ENCODE measurements at regions not wholly inside any gene's neighbourhood (a gene's known extent, or its start where the extent isn't known, plus 50 kb on each side); places are given as distances from the start of the nearest gene placed in this dataset.

DNA sequence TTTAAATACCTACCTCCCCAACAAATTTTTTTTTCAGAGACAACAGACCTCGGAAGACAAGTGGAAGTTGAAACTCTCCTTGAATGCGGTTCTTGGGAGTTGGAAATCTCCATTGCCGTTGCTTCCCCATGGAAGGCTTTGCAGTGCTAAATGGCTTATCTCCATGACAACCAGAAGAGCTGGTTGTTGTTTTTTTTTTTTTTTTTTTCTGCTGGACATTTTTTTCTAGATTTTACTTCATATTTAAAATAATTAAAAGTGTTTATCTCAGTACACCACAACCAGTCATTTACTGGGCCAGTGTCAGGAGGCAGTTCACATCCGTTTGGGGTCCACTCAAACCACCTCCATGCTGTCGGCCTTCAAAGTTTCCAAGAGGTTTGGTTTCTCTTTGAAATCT lies 348.5 kb upstream of the PRKCQ start:
- no peak for TF ChIP-seq NANOG (IDR thresholded peaks at IDR 0.05; ENCODE audit: borderline replicate concordance)
- TF ChIP-seq, protein P1, sequence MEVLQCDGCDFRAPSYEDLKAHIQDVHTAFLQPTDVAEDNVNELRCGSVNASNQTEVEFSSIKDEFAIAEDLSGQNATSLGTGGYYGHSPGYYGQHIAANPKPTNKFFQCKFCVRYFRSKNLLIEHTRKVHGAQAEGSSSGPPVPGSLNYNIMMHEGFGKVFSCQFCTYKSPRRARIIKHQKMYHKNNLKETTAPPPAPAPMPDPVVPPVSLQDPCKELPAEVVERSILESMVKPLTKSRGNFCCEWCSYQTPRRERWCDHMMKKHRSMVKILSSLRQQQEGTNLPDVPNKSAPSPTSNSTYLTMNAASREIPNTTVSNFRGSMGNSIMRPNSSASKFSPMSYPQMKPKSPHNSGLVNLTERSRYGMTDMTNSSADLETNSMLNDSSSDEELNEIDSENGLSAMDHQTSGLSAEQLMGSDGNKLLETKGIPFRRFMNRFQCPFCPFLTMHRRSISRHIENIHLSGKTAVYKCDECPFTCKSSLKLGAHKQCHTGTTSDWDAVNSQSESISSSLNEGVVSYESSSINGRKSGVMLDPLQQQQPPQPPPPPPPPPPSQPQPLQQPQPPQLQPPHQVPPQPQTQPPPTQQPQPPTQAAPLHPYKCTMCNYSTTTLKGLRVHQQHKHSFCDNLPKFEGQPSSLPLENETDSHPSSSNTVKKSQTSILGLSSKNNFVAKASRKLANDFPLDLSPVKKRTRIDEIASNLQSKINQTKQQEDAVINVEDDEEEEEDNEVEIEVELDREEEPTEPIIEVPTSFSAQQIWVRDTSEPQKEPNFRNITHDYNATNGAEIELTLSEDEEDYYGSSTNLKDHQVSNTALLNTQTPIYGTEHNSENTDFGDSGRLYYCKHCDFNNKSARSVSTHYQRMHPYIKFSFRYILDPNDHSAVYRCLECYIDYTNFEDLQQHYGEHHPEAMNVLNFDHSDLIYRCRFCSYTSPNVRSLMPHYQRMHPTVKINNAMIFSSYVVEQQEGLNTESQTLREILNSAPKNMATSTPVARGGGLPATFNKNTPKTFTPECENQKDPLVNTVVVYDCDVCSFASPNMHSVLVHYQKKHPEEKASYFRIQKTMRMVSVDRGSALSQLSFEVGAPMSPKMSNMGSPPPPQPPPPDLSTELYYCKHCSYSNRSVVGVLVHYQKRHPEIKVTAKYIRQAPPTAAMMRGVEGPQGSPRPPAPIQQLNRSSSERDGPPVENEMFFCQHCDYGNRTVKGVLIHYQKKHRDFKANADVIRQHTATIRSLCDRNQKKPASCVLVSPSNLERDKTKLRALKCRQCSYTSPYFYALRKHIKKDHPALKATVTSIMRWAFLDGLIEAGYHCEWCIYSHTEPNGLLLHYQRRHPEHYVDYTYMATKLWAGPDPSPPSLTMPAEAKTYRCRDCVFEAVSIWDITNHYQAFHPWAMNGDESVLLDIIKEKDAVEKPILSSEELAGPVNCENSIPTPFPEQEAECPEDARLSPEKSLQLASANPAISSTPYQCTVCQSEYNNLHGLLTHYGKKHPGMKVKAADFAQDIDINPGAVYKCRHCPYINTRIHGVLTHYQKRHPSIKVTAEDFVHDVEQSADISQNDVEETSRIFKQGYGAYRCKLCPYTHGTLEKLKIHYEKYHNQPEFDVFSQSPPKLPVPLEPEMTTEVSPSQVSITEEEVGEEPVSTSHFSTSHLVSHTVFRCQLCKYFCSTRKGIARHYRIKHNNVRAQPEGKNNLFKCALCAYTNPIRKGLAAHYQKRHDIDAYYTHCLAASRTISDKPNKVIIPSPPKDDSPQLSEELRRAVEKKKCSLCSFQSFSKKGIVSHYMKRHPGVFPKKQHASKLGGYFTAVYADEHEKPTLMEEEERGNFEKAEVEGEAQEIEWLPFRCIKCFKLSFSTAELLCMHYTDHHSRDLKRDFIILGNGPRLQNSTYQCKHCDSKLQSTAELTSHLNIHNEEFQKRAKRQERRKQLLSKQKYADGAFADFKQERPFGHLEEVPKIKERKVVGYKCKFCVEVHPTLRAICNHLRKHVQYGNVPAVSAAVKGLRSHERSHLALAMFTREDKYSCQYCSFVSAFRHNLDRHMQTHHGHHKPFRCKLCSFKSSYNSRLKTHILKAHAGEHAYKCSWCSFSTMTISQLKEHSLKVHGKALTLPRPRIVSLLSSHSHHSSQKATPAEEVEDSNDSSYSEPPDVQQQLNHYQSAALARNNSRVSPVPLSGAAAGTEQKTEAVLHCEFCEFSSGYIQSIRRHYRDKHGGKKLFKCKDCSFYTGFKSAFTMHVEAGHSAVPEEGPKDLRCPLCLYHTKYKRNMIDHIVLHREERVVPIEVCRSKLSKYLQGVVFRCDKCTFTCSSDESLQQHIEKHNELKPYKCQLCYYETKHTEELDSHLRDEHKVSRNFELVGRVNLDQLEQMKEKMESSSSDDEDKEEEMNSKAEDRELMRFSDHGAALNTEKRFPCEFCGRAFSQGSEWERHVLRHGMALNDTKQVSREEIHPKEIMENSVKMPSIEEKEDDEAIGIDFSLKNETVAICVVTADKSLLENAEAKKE (CRISPR knock-in tag; IDR thresholded peaks at IDR 0.05), result no peak
- no peak for TF ChIP-seq ZNF114 (CRISPR knock-in tag; IDR thresholded peaks at IDR 0.05)
- no peak for TF ChIP-seq POLR2AphosphoS5 (IDR thresholded peaks at IDR 0.05; ENCODE audit: low read depth)
- TF ChIP-seq, protein P2, sequence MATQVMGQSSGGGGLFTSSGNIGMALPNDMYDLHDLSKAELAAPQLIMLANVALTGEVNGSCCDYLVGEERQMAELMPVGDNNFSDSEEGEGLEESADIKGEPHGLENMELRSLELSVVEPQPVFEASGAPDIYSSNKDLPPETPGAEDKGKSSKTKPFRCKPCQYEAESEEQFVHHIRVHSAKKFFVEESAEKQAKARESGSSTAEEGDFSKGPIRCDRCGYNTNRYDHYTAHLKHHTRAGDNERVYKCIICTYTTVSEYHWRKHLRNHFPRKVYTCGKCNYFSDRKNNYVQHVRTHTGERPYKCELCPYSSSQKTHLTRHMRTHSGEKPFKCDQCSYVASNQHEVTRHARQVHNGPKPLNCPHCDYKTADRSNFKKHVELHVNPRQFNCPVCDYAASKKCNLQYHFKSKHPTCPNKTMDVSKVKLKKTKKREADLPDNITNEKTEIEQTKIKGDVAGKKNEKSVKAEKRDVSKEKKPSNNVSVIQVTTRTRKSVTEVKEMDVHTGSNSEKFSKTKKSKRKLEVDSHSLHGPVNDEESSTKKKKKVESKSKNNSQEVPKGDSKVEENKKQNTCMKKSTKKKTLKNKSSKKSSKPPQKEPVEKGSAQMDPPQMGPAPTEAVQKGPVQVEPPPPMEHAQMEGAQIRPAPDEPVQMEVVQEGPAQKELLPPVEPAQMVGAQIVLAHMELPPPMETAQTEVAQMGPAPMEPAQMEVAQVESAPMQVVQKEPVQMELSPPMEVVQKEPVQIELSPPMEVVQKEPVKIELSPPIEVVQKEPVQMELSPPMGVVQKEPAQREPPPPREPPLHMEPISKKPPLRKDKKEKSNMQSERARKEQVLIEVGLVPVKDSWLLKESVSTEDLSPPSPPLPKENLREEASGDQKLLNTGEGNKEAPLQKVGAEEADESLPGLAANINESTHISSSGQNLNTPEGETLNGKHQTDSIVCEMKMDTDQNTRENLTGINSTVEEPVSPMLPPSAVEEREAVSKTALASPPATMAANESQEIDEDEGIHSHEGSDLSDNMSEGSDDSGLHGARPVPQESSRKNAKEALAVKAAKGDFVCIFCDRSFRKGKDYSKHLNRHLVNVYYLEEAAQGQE (IDR thresholded peaks at IDR 0.05; ENCODE audit: unreplicated experiment), result no peak
- no peak for TF ChIP-seq ZNF331 (CRISPR knock-in tag; IDR thresholded peaks at IDR 0.05; ENCODE audit: low read depth)
- no peak for TF ChIP-seq EZH2phosphoT487 (IDR thresholded peaks at IDR 0.05; ENCODE audit: unreplicated experiment)
- TF ChIP-seq CREB1 (CRISPR knock-in tag; IDR thresholded peaks at IDR 0.05; ENCODE audit: low read depth), result no peak
- no peak for TF ChIP-seq EZH2 (IDR thresholded peaks at IDR 0.05; ENCODE audit: low read depth, unreplicated experiment)
- TF ChIP-seq, protein P3, sequence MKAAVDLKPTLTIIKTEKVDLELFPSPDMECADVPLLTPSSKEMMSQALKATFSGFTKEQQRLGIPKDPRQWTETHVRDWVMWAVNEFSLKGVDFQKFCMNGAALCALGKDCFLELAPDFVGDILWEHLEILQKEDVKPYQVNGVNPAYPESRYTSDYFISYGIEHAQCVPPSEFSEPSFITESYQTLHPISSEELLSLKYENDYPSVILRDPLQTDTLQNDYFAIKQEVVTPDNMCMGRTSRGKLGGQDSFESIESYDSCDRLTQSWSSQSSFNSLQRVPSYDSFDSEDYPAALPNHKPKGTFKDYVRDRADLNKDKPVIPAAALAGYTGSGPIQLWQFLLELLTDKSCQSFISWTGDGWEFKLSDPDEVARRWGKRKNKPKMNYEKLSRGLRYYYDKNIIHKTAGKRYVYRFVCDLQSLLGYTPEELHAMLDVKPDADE (IDR thresholded peaks at IDR 0.05), result no peak
- TF ChIP-seq, protein P4, sequence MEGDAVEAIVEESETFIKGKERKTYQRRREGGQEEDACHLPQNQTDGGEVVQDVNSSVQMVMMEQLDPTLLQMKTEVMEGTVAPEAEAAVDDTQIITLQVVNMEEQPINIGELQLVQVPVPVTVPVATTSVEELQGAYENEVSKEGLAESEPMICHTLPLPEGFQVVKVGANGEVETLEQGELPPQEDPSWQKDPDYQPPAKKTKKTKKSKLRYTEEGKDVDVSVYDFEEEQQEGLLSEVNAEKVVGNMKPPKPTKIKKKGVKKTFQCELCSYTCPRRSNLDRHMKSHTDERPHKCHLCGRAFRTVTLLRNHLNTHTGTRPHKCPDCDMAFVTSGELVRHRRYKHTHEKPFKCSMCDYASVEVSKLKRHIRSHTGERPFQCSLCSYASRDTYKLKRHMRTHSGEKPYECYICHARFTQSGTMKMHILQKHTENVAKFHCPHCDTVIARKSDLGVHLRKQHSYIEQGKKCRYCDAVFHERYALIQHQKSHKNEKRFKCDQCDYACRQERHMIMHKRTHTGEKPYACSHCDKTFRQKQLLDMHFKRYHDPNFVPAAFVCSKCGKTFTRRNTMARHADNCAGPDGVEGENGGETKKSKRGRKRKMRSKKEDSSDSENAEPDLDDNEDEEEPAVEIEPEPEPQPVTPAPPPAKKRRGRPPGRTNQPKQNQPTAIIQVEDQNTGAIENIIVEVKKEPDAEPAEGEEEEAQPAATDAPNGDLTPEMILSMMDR (conservative IDR thresholded peaks at IDR 0.05; ENCODE audit: low read depth in 2 of 2), result no peak
- no peak for TF ChIP-seq STAT1 (IDR thresholded peaks at IDR 0.05; ENCODE audit: unreplicated experiment)
- TF ChIP-seq JUNB (IDR thresholded peaks at IDR 0.05; ENCODE audit: unreplicated experiment), result no peak
- peaks cover 2% of the 10 kb centered on the region for H3K9me3 Mint-ChIP-seq
- no peaks in the 10 kb centered on the region for H3K27me3 ChIP-seq (ENCODE audit: insufficient read depth)
- peak overlapping the region; percentile 89 for H2AFZ ChIP-seq
- peaks cover 5% of the 10 kb centered on the region; the same call in 1 of the 2 replicates for H3K9me2 ChIP-seq (ENCODE audit: insufficient read depth)
- H3K4me1 Mint-ChIP-seq, result peaks cover 8% of the 10 kb centered on the region
- ATAC-seq (no peak), DNase-seq (ENCODE audit: low spot score) (peak; percentile 28)
- H3K27ac Mint-ChIP-seq, result no peak overlapping the region
- H3F3A ChIP-seq (replicated peaks; ENCODE audit: low read depth), result no peaks in the 10 kb centered on the region
- peaks cover 5% of the 10 kb centered on the region for H3K27me3 Mint-ChIP-seq (ENCODE audit: insufficient read depth, low read depth, poor library complexity)
- no peaks in the 10 kb centered on the region for H3K36me3 ChIP-seq (ENCODE audit: insufficient read depth)
- no peak overlapping the region for H3K4me3 ChIP-seq
- no peaks in the 10 kb centered on the region for H3K36me3 Mint-ChIP-seq (ENCODE audit: low read depth)
- H3K27ac ChIP-seq (ENCODE audit: low read depth), result no peak overlapping the region
- no peaks in the 10 kb centered on the region for H3K79me2 ChIP-seq (replicated peaks; ENCODE audit: insufficient read depth)
- H3K4me1 ChIP-seq (ENCODE audit: insufficient read depth), result peaks cover 10% of the 10 kb centered on the region
- H3K4me3 Mint-ChIP-seq, result no peak overlapping the region
- 0 out of 2 replicates have a peak overlapping the region, but pooled peaks have one; percentile 8 for H3K4me2 ChIP-seq
- no peaks in the 10 kb centered on the region for H4K20me1 ChIP-seq (replicated peaks; ENCODE audit: insufficient read depth)
